Colonic mucosa (tissue), 4 donors: ENCODE measurements at regions not wholly inside any gene's neighbourhood (a gene's known extent, or its start where the extent isn't known, plus 50 kb on each side); places are given as distances from the start of the nearest gene placed in this dataset.
A peak's percentile ranks its signal among the peaks of the same experiment; 100 is the strongest.

Source experiments
- DNase-seq: peaks from one replicate; pipeline ENCODE4 v3.0.0-alpha.2; 2020
- H3K27ac ChIP-seq: fragments of 200-600 bp; one replicate; pipeline ENCODE4 v1.8.0; 2021
- H3K27me3 ChIP-seq: fragments of 200-600 bp; one replicate; pipeline ENCODE4 v1.8.0; 2021
- H3K36me3 ChIP-seq: fragments of 200-600 bp; one replicate; pipeline ENCODE4 v1.8.0; 2021
- H3K4me1 ChIP-seq: fragments of 200-600 bp; one replicate; pipeline ENCODE4 v1.8.0; 2021; ENCODE audit warnings: mild to moderate bottlenecking
- H3K4me3 ChIP-seq: fragments of 200-600 bp; one replicate; pipeline ENCODE4 v1.8.0; 2021
- H3K9ac ChIP-seq, 2 donors: one replicate each; pipeline ENCODE4 v1.7.0; 2013; ENCODE audit warnings: control low read depth in 2 of 2, low read depth in 2 of 2, low read length in 2 of 2
- H3K9me3 ChIP-seq: fragments of 200-600 bp; one replicate; pipeline ENCODE4 v1.8.0; 2021
- CTCF ChIP-seq: fragments of 200-600 bp; IDR thresholded peaks from one replicate; pipeline ENCODE4 v1.8.0; 2022; ENCODE audit warnings: antibody characterized with exemption, mild to moderate bottlenecking
- intact Hi-C: fragments of 100-400 bp; cut with DNase I; formaldehyde crosslinking; loops from one replicate; pipeline ENCODE4 v1.14.1; 2022
- donor health status: healthy.
- donor health status: DM: no; HTN: no; CAD: no.
- donor health status: DM: no; HTN: no; CAD: no.

- Histone ChIP-seq H3K9ac (no peak overlapping the region), H3K9me3 (no peaks in the 10 kb centered on the region), H3K36me3 (no peaks in the 10 kb centered on the region), H3K4me1 (no peaks in the 10 kb centered on the region), H3K27me3 (no peaks in the 10 kb centered on the region), H3K4me3 (no peak overlapping the region), H3K27ac (no peak overlapping the region)
- intact Hi-C loops = no loop called here
- no peak for DNase-seq
- peak; percentile 34 for TF ChIP-seq CTCF
Measured at GRCh38 chr12:24109381-24110039, 160.0 kb upstream of the SOX5 start.

GRCh38 chr12:24102676-24103075 lies 153.2 kb upstream of the SOX5 start:
- TF ChIP-seq CTCF = no peak
- Histone ChIP-seq H3K9me3 (no peaks in the 10 kb centered on the region), H3K36me3 (no peaks in the 10 kb centered on the region), H3K27ac (no peak overlapping the region), H3K27me3 (no peaks in the 10 kb centered on the region), H3K9ac (no peak overlapping the region), H3K4me3 (no peak overlapping the region), H3K4me1 (no peaks in the 10 kb centered on the region)
- no peak for DNase-seq
- intact Hi-C loops = no loop called here

- Histone ChIP-seq H3K4me1 (no peaks in the 10 kb centered on the region), H3K36me3 (no peaks in the 10 kb centered on the region), H3K9me3 (no peaks in the 10 kb centered on the region), H3K9ac (no peak overlapping the region), H3K27ac (no peak overlapping the region), H3K4me3 (no peak overlapping the region), H3K27me3 (no peaks in the 10 kb centered on the region)
- TF ChIP-seq CTCF = no peak
- intact Hi-C loops = no loop called here
- DNase-seq = no peak
Measured at GRCh38 chr12:24099576-24099975, 150.1 kb upstream of the SOX5 start.

GRCh38 chr12:24095245-24095644 lies 145.8 kb upstream of the SOX5 start:
- no peak overlapping the region for H3K27ac ChIP-seq
- no peaks in the 10 kb centered on the region for H3K36me3 ChIP-seq
- DNase-seq = no peak
- intact Hi-C loops = no loop called here
- H3K4me3 ChIP-seq = no peak overlapping the region
- H3K9me3 ChIP-seq = no peaks in the 10 kb centered on the region
- no peaks in the 10 kb centered on the region for H3K27me3 ChIP-seq
- H3K9ac ChIP-seq = no peak overlapping the region
- no peaks in the 10 kb centered on the region for H3K4me1 ChIP-seq
- no peak for TF ChIP-seq CTCF

GRCh38 chr12:24089510-24089890 lies 140.0 kb upstream of the SOX5 start:
- H3K9me3 ChIP-seq = no peaks in the 10 kb centered on the region
- TF ChIP-seq CTCF = no peak
- H3K27ac ChIP-seq = no peak overlapping the region
- no peaks in the 10 kb centered on the region for H3K36me3 ChIP-seq
- H3K4me1 ChIP-seq = no peaks in the 10 kb centered on the region
- no peak overlapping the region for H3K9ac ChIP-seq
- H3K4me3 ChIP-seq = no peak overlapping the region
- H3K27me3 ChIP-seq = no peaks in the 10 kb centered on the region
- DNase-seq = no peak
- intact Hi-C loops = no loop called here
